OCI-LY3 (cell line): ENCODE measurements at regions not wholly inside any gene's neighbourhood (a gene's known extent, or its start where the extent isn't known, plus 50 kb on each side); places are given as distances from the start of the nearest gene placed in this dataset.

ENCODE experiments used
- H2AFZ ChIP-seq: fragments of 200-600, 300-600 bp; shearing (Covaris generic); 2 replicates; pipeline ENCODE4 v1.6.0; 2014; ENCODE audit warnings: antibody characterized with exemption, low read depth, low read length
- H3K27ac ChIP-seq: fragments of 200-600, 300-600 bp; sonication (generic); 2 replicates; pipeline ENCODE4 v1.5.1; 2014; ENCODE audit warnings: mild to moderate bottlenecking, low read length, moderate library complexity, mixed read lengths
- H3K27me3 ChIP-seq: fragments of 200-600, 300-600 bp; sonication (generic); 2 replicates; pipeline ENCODE4 v1.6.1; 2014; ENCODE audit warnings: low read depth, low read length, mixed read lengths
- H3K36me3 ChIP-seq: fragments of 200-600, 300-600 bp; sonication (generic); replicated peaks from 2 replicates; pipeline ENCODE3; 2014; ENCODE audit warnings: low read depth, low read length, mixed read lengths
- H3K4me1 ChIP-seq: fragments of 300-600, 200-600 bp; sonication (generic); 2 replicates; pipeline ENCODE4 v1.6.1; 2014; ENCODE audit warnings: low read length, mixed read lengths
- H3K4me2 ChIP-seq: fragments of 200-600, 300-600 bp; sonication (generic); 2 replicates; pipeline ENCODE4 v1.6.1; 2014; ENCODE audit warnings: low read length, mixed read lengths
- H3K4me3 ChIP-seq: fragments of 300-600, 200-600 bp; sonication (generic); 2 replicates; pipeline ENCODE4 v1.5.1; 2014; ENCODE audit warnings: antibody characterized with exemption, mild to moderate bottlenecking, low read length, moderate library complexity
- H3K79me2 ChIP-seq: fragments of 300-600, 200-600 bp; shearing (Covaris generic); 2 replicates; pipeline ENCODE4 v1.6.1; 2014; ENCODE audit warnings: mild to moderate bottlenecking, low read length, mixed read lengths
- H3K9ac ChIP-seq: fragments of 300-600, 200-600 bp; shearing (Covaris generic); 2 replicates; pipeline ENCODE4 v1.6.0; 2014; ENCODE audit warnings: mild to moderate bottlenecking, low read length, moderate library complexity
- H3K9me3 ChIP-seq: fragments of 200-600, 300-600 bp; shearing (Covaris generic); 2 replicates; pipeline ENCODE4 v1.6.1; 2014; ENCODE audit warnings: low read length, mixed read lengths; ENCODE audit not compliant: insufficient read depth
- H4K20me1 ChIP-seq: fragments of 200-600, 300-600 bp; sonication (generic); 2 replicates; pipeline ENCODE4 v1.6.1; 2016; ENCODE audit warnings: low read length, mixed read lengths; ENCODE audit not compliant: insufficient read depth
- EZH2phosphoT487 ChIP-seq: fragments of 200-600 bp; shearing (Covaris generic); IDR thresholded peaks from 2 replicates; pipeline ENCODE4 v1.6.1; 2018; ENCODE audit warnings: antibody characterized with exemption, mixed run types, low read depth
- TF ChIP-seq, protein P1 (sequence below): fragments of 200-600, 300-600 bp; sonication (generic); IDR thresholded peaks from 2 replicates; pipeline ENCODE4 v1.5.1; 2014; ENCODE audit warnings: antibody characterized with exemption, low read length, low read depth

DNA sequence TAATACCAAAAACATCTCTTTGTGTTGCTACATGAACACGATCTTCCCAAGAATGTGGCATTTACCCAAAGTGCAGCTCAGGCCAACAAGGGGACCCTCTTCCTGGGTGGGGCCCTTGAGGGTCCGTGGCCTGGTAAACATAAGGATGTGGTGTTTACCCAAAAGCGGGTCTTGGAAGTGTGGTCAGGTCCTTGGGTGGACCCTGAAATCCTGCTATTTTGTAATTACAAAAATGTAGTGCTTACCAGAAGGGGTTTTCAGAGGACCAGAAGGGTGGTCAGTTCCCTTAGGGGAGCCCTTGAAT is 87.8 kb upstream of the PRDM11 start:
- no peaks in the 10 kb centered on the region for H4K20me1 ChIP-seq
- no peak overlapping the region for H3K9ac ChIP-seq
- no peaks in the 10 kb centered on the region for H3K9me3 ChIP-seq
- no peaks in the 10 kb centered on the region for H3K79me2 ChIP-seq
- H3K27ac ChIP-seq, result no peak overlapping the region
- TF ChIP-seq EZH2phosphoT487, result no peak
- TF ChIP-seq, protein P1, sequence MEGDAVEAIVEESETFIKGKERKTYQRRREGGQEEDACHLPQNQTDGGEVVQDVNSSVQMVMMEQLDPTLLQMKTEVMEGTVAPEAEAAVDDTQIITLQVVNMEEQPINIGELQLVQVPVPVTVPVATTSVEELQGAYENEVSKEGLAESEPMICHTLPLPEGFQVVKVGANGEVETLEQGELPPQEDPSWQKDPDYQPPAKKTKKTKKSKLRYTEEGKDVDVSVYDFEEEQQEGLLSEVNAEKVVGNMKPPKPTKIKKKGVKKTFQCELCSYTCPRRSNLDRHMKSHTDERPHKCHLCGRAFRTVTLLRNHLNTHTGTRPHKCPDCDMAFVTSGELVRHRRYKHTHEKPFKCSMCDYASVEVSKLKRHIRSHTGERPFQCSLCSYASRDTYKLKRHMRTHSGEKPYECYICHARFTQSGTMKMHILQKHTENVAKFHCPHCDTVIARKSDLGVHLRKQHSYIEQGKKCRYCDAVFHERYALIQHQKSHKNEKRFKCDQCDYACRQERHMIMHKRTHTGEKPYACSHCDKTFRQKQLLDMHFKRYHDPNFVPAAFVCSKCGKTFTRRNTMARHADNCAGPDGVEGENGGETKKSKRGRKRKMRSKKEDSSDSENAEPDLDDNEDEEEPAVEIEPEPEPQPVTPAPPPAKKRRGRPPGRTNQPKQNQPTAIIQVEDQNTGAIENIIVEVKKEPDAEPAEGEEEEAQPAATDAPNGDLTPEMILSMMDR, result no peak
- H2AFZ ChIP-seq, result no peak overlapping the region
- peaks cover 3% of the 10 kb centered on the region for H3K36me3 ChIP-seq
- no peak overlapping the region for H3K4me3 ChIP-seq
- peaks cover 7% of the 10 kb centered on the region for H3K4me1 ChIP-seq
- H3K4me2 ChIP-seq, result no peak overlapping the region
- H3K27me3 ChIP-seq, result no peaks in the 10 kb centered on the region

DNA sequence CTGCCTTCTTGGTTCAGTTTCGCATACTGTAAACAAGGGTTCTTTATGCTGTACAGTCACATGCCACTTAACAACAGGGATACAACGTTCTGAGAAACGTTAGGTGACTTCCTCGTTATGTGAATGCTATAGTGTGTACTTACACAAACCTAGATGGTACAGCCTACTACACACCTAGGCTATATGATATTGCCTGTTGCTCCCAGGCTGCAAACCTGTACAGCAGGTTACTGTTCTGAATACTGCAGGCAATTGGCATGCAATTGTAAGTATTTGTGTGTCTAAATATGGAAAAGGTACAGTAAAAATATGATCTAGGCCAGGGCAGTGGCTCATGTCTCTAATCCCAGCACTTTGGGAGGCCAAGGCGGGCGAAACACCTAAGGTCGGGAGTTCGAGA is 85.7 kb upstream of the PRDM11 start:
- H4K20me1 ChIP-seq, result no peaks in the 10 kb centered on the region
- H3K79me2 ChIP-seq, result no peaks in the 10 kb centered on the region
- TF ChIP-seq, protein P1, result no peak
- no peak for TF ChIP-seq EZH2phosphoT487
- H2AFZ ChIP-seq, result no peak overlapping the region
- peaks cover 3% of the 10 kb centered on the region for H3K36me3 ChIP-seq
- no peak overlapping the region for H3K27ac ChIP-seq
- H3K9me3 ChIP-seq, result no peaks in the 10 kb centered on the region
- no peaks in the 10 kb centered on the region for H3K4me1 ChIP-seq
- no peak overlapping the region for H3K4me3 ChIP-seq
- H3K9ac ChIP-seq, result no peak overlapping the region
- no peak overlapping the region for H3K4me2 ChIP-seq
- no peaks in the 10 kb centered on the region for H3K27me3 ChIP-seq

DNA sequence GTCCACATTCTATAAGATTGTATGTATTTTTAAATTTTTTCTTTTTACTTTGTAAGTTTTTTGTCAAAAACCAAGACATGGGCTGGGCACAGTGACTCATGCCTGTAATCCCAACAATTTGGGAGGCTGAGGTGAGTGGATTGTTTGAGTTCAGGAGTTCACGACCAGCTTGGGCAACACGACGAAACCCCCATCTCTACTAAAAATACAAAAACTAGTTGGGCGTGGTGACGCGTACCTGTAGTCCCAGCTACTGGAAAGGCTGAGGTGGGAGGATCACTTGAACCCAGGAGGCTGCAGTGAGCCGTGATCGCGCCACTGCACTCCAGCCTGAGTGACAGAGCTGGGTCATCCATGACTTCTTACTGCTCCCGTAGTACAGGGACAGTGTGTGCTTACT is 84.8 kb upstream of the PRDM11 start:
- H3K27ac ChIP-seq, result no peak overlapping the region
- no peaks in the 10 kb centered on the region for H3K79me2 ChIP-seq
- no peaks in the 10 kb centered on the region for H4K20me1 ChIP-seq
- no peaks in the 10 kb centered on the region for H3K27me3 ChIP-seq
- TF ChIP-seq, protein P1, result no peak
- no peak for TF ChIP-seq EZH2phosphoT487
- H3K4me2 ChIP-seq, result no peak overlapping the region
- no peak overlapping the region for H3K9ac ChIP-seq
- peaks cover 3% of the 10 kb centered on the region for H3K36me3 ChIP-seq
- no peaks in the 10 kb centered on the region for H3K9me3 ChIP-seq
- H3K4me3 ChIP-seq, result no peak overlapping the region
- no peak overlapping the region for H2AFZ ChIP-seq
- H3K4me1 ChIP-seq, result no peaks in the 10 kb centered on the region

DNA sequence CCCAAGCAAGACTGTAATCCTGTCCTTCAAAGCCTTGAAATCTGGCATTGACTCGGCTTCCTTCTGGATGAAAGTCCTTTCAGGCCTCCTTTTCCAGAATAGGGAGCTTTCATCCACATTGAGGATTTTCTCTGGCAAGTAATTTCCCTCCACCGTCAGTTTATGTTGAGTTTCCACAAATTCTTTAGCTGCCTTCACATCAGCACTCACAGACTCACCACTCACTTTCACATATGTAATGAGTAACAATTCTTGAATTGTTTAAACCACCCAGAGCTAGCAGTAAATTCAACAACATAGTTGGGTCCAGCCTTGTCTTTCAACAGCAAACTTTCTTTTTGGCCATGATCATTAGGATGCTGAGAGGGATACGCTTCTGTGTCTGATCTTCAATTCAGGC is 84.3 kb upstream of the PRDM11 start:
- Histone ChIP-seq H3K36me3 (peaks cover 3% of the 10 kb centered on the region), H3K4me2 (no peak overlapping the region), H3K79me2 (no peaks in the 10 kb centered on the region), H3K27ac (no peak overlapping the region), H4K20me1 (no peaks in the 10 kb centered on the region), H3K9me3 (no peaks in the 10 kb centered on the region), H3K27me3 (no peaks in the 10 kb centered on the region), H3K4me3 (no peak overlapping the region), H3K4me1 (no peaks in the 10 kb centered on the region), H3K9ac (no peak overlapping the region), H2AFZ (no peak overlapping the region)
- TF ChIP-seq, protein P1, result no peak
- TF ChIP-seq EZH2phosphoT487, result no peak
